Body of pancreas (tissue), 4 donors: ENCODE measurements at regions not wholly inside any gene's neighbourhood (a gene's known extent, or its start where the extent isn't known, plus 50 kb on each side); places are given as distances from the start of the nearest gene placed in this dataset.

Experiments
- ATAC-seq: fragments of 150-250 bp; one replicate; pipeline ENCODE4 v1.9.1; 2016
- DNase-seq, 4 donors: peaks; one replicate each; pipeline ENCODE4 v3.0.0-alpha.2; 2019
- H3K27ac ChIP-seq, 4 donors: fragments of 200-600 bp; sonication (generic); 1 replicate in 3 of 4; 2 replicates in 1 of 4; pipeline versions ENCODE4 v1.5.1 to v1.6.1; 2016 to 2019; ENCODE audit warnings: mild to moderate bottlenecking in 1 of 4, mixed read lengths in 1 of 4, moderate library complexity in 1 of 4
- H3K27me3 ChIP-seq, 2 donors: fragments of 200-600 bp; sonication (generic); one replicate each; pipeline ENCODE4 v1.6.0; 2016; ENCODE audit warnings: mild to moderate bottlenecking in 1 of 2
- H3K36me3 ChIP-seq, 2 donors: fragments of 200-600 bp; sonication (generic); replicated peaks in 1 of 2; 2 replicates each; pipeline ENCODE4 v1.5.1; 2016; ENCODE audit warnings: low read depth in 2 of 2; ENCODE audit not compliant: insufficient read depth in 1 of 2
- H3K4me1 ChIP-seq: fragments of 200-600 bp; sonication (generic); one replicate; pipeline ENCODE4 v1.6.0; 2016
- H3K4me3 ChIP-seq, 2 donors: fragments of 200-600 bp; sonication (generic); 1 replicate in 1 of 2; 2 replicates in 1 of 2; pipeline ENCODE4 v1.5.1; 2016 to 2019
- H3K9me3 ChIP-seq, 3 donors: fragments of 200-600 bp; sonication (generic); 1 replicate in 2 of 3; 2 replicates in 1 of 3; pipeline ENCODE4 v1.5.1; 2016
- CTCF ChIP-seq, 7 experiments: fragments of 450-650 bp in 4 of 7; fragments of 200-600 bp in 3 of 7; sonication (generic) in 3 of 7; IDR thresholded peaks; one replicate each; pipeline ENCODE4 v1.5.1; 2016 to 2019; ENCODE audit warnings: antibody characterized with exemption in 7 of 7
- POLR2A ChIP-seq, 3 donors: fragments of 450-650 bp; IDR thresholded peaks; one replicate each; pipeline ENCODE4 v1.6.1; 2016; ENCODE audit warnings: antibody characterized with exemption in 3 of 3, mild to moderate bottlenecking in 2 of 3
- WGBS, 2 donors: methylation state at CpG; one replicate each; pipeline ENCODE4 v1.1.5; 2017; 5-methylcytosine and 5-hydroxymethylcytosine counted together
- intact Hi-C: fragments of 100-400 bp; cut with DNase I; formaldehyde crosslinking; loops from one replicate; pipeline ENCODE4 v1.15.1; 2023

- Histone ChIP-seq H3K27me3 (no peaks in the 10 kb centered on the region), H3K36me3 (no peaks in the 10 kb centered on the region), H3K4me1 (peaks cover 4% of the 10 kb centered on the region), H3K27ac (no peak overlapping the region), H3K4me3 (no peak overlapping the region), H3K9me3 (no peaks in the 10 kb centered on the region)
- no peak for TF ChIP-seq POLR2A (IDR thresholded peaks at IDR 0.05)
- TF ChIP-seq CTCF (IDR thresholded peaks at IDR 0.05): no peak
- intact Hi-C loops: no loop called here
- ATAC-seq: no peak
- no peak for DNase-seq
- 77 to 95% methylated on average over 5 of the region's 5 CpGs for WGBS, 2 donors
Measured at GRCh38 chr3:194750491-194750828, 64.8 kb downstream of the FAM43A start.

- H3K27me3 ChIP-seq: no peaks in the 10 kb centered on the region
- 70 to 84% methylated on average over 19 to 24 of the region's 29 CpGs for WGBS, 2 donors
- intact Hi-C loops: no loop called here
- TF ChIP-seq CTCF (IDR thresholded peaks at IDR 0.05) (no peak), POLR2A (IDR thresholded peaks at IDR 0.05) (no peak)
- ATAC-seq (no peak), DNase-seq (no peak)
- H3K36me3 ChIP-seq: no peaks in the 10 kb centered on the region
- no peaks in the 10 kb centered on the region for H3K4me1 ChIP-seq
- H3K4me3 ChIP-seq: no peak overlapping the region
- H3K27ac ChIP-seq: no peak overlapping the region
- no peaks in the 10 kb centered on the region for H3K9me3 ChIP-seq
Measured at GRCh38 chr3:194755671-194756459, 70.2 kb downstream of the FAM43A start.

GRCh38 chr3:194756460-194756779 is 70.7 kb downstream of the FAM43A start:
- ATAC-seq (no peak), DNase-seq (no peak)
- Histone ChIP-seq H3K4me1 (no peaks in the 10 kb centered on the region), H3K9me3 (no peaks in the 10 kb centered on the region), H3K27ac (no peak overlapping the region), H3K27me3 (no peaks in the 10 kb centered on the region), H3K4me3 (no peak overlapping the region), H3K36me3 (no peaks in the 10 kb centered on the region)
- 53 to 60% methylated on average over 1 to 4 of the region's 4 CpGs for WGBS, 2 donors
- intact Hi-C loops: no loop called here
- no peak for TF ChIP-seq POLR2A (IDR thresholded peaks at IDR 0.05)
- no peak for TF ChIP-seq CTCF (IDR thresholded peaks at IDR 0.05)

- no peaks in the 10 kb centered on the region for H3K9me3 ChIP-seq
- H3K4me3 ChIP-seq: no peak overlapping the region
- no peaks in the 10 kb centered on the region for H3K4me1 ChIP-seq
- intact Hi-C loops: no loop called here
- H3K27ac ChIP-seq: no peak overlapping the region
- no peak for TF ChIP-seq POLR2A (IDR thresholded peaks at IDR 0.05)
- TF ChIP-seq CTCF (IDR thresholded peaks at IDR 0.05): no peak
- WGBS, 2 donors: 76% methylated on average over 10 of the region's 10 CpGs; no CpG with 5 or more reads in 1 of the 2 donors
- DNase-seq (no peak), ATAC-seq (no peak)
- no peaks in the 10 kb centered on the region for H3K27me3 ChIP-seq
- no peaks in the 10 kb centered on the region for H3K36me3 ChIP-seq
Measured at GRCh38 chr3:194756791-194757325, 71.2 kb downstream of the FAM43A start.

GRCh38 chr3:194757647-194758061 is 72.0 kb downstream of the FAM43A start:
- no peaks in the 10 kb centered on the region for H3K36me3 ChIP-seq
- DNase-seq: no peak
- no peaks in the 10 kb centered on the region for H3K9me3 ChIP-seq
- TF ChIP-seq CTCF (IDR thresholded peaks at IDR 0.05) (no peak), POLR2A (IDR thresholded peaks at IDR 0.05) (no peak)
- no peak overlapping the region for H3K4me3 ChIP-seq
- no peak for ATAC-seq
- intact Hi-C loops: no loop called here
- H3K27ac ChIP-seq: no peak overlapping the region
- WGBS, 2 donors: 59 to 73% methylated on average over 2 of the region's 2 CpGs
- no peaks in the 10 kb centered on the region for H3K27me3 ChIP-seq
- H3K4me1 ChIP-seq: no peaks in the 10 kb centered on the region
